H1 (cell line): ENCODE measurements at regions not wholly inside any gene's neighbourhood (a gene's known extent, or its start where the extent isn't known, plus 50 kb on each side); places are given as distances from the start of the nearest gene placed in this dataset.
A peak's percentile ranks its signal among the peaks of the same experiment; 100 is the strongest.

Source experiments
- CTCF ChIA-PET: fragments of 300-600 bp; sonication (Branson Sonifier 250); formaldehyde crosslinking; loops from one replicate; lab custom pipeline; 2021; ENCODE audit not compliant: partially characterized antibody; lab: Charles Lee
- POLR2A ChIA-PET: fragments of 300-600 bp; sonication (Branson Sonifier 250); formaldehyde crosslinking; loops from one replicate; lab custom pipeline; 2021; ENCODE audit warnings: inconsistent platforms; ENCODE audit not compliant: partially characterized antibody; lab: Charles Lee
- DNase-seq, 2 experiments: peaks; one replicate each; pipeline versions ENCODE4 v3.0.0 to v3.0.0-alpha.2; 2010 to 2022; ENCODE audit warnings: low spot score in 2 of 2, low read depth in 1 of 2, mixed read lengths in 1 of 2
- FAIRE-seq: peaks from 2 replicates; lab custom pipeline; 2011; peaks lifted over from hg19 to GRCh38; lab: Jason Lieb, UNC
- H2AFZ ChIP-seq: 2 replicates; pipeline ENCODE4 v1.8.1; 2012; ENCODE audit warnings: low read length, inconsistent platforms
- H2AK5ac ChIP-seq: 2 replicates; pipeline ENCODE4 v1.6.1; 2013; ENCODE audit warnings: low read depth, low read length
- H2BK120ac ChIP-seq: replicated peaks from 2 replicates; pipeline ENCODE3; 2013; ENCODE audit warnings: low read depth, low read length, inconsistent platforms
- H2BK12ac ChIP-seq: 2 replicates; pipeline ENCODE4 v1.6.1; 2013; ENCODE audit warnings: low read depth, low read length
- H2BK15ac ChIP-seq: 2 replicates; pipeline ENCODE4 v1.6.1; 2013; ENCODE audit warnings: low read length
- H2BK20ac ChIP-seq: 2 replicates; pipeline ENCODE4 v1.6.1; 2013; ENCODE audit warnings: low read length
- H2BK5ac ChIP-seq: 2 replicates; pipeline ENCODE4 v1.6.1; 2013; ENCODE audit warnings: low read depth, low read length
- H3K14ac ChIP-seq: 2 replicates; pipeline ENCODE4 v1.6.1; 2013; ENCODE audit warnings: inconsistent platforms; ENCODE audit not compliant: insufficient read length
- H3K18ac ChIP-seq: 2 replicates; pipeline ENCODE4 v1.6.1; 2013; ENCODE audit warnings: low read length; ENCODE audit errors: extremely low read depth
- H3K23ac ChIP-seq: 2 replicates; pipeline ENCODE4 v1.6.1; 2013; ENCODE audit warnings: inconsistent platforms; ENCODE audit not compliant: insufficient read length
- H3K23me2 ChIP-seq: 2 replicates; pipeline ENCODE4 v1.6.1; 2013; ENCODE audit warnings: low read depth, low read length
- H3K27ac ChIP-seq: 2 replicates; pipeline ENCODE4 v1.6.1; 2011; ENCODE audit warnings: low read depth, low read length, inconsistent platforms
- H3K27me3 ChIP-seq, 4 experiments: replicated peaks in 1 of 4; 1 replicate in 1 of 4; 2 replicates in 3 of 4; pipeline versions ENCODE4 v1.6.1 to v1.8.1; 2011 to 2013; ENCODE audit warnings: low read length in 3 of 4, mild to moderate bottlenecking in 3 of 4, inconsistent platforms in 2 of 4, mixed read lengths in 2 of 4, moderate library complexity in 1 of 4; ENCODE audit not compliant: control insufficient read depth in 3 of 4, insufficient read depth in 3 of 4; ENCODE audit errors: extremely low read depth in 1 of 4
- H3K36me3 ChIP-seq, 4 experiments: 2 replicates each; pipeline versions ENCODE4 v1.6.1 to v1.8.1; 2011 to 2013; ENCODE audit warnings: mild to moderate bottlenecking in 4 of 4, low read length in 3 of 4, moderate library complexity in 2 of 4, control low read depth in 1 of 4, inconsistent platforms in 1 of 4; ENCODE audit not compliant: insufficient read depth in 4 of 4, control insufficient read depth in 2 of 4
- H3K4ac ChIP-seq: replicated peaks from 2 replicates; pipeline ENCODE3; 2013; ENCODE audit warnings: low read length, low read depth, mixed read lengths, inconsistent platforms; ENCODE audit not compliant: insufficient read length
- H3K4me1 ChIP-seq, 4 experiments: replicated peaks in 1 of 4; 1 replicate in 1 of 4; 2 replicates in 3 of 4; pipeline versions ENCODE4 v1.6.1 to v1.8.1; 2011 to 2013; ENCODE audit warnings: low read length in 3 of 4, inconsistent platforms in 2 of 4, mixed read lengths in 1 of 4; ENCODE audit not compliant: insufficient read depth in 4 of 4, control insufficient read depth in 3 of 4
- H3K4me2 ChIP-seq, 2 experiments: 2 replicates each; pipeline versions ENCODE4 v1.6.1 to v1.8.1; 2011 to 2013; ENCODE audit warnings: low read depth in 2 of 2, low read length in 2 of 2, control low read depth in 1 of 2, inconsistent platforms in 1 of 2, mild to moderate bottlenecking in 1 of 2; ENCODE audit not compliant: insufficient read depth in 1 of 2
- H3K4me3 ChIP-seq, 4 experiments: fragments of 200-600, 300-600 bp in 1 of 4; sonication (generic), shearing (Covaris generic), sonication (Bioruptor Twin) in 1 of 4; 2 replicates each; pipeline versions ENCODE4 v1.5.1 to v1.8.1; 2011 to 2016; ENCODE audit warnings: low read length in 4 of 4, low read depth in 3 of 4, control low read depth in 2 of 4, inconsistent platforms in 2 of 4, mild to moderate bottlenecking in 2 of 4, mixed read lengths in 1 of 4, moderate library complexity in 1 of 4; ENCODE audit not compliant: insufficient read depth in 2 of 4; ENCODE audit errors: extremely low read depth in 1 of 4
- H3K56ac ChIP-seq: replicated peaks from 2 replicates; pipeline ENCODE3; 2013; ENCODE audit warnings: low read depth, mild to moderate bottlenecking, mixed read lengths, low read length, inconsistent platforms; ENCODE audit not compliant: insufficient read length
- H3K79me1 ChIP-seq: 2 replicates; pipeline ENCODE4 v1.6.1; 2013; ENCODE audit warnings: low read depth, low read length, control low read depth
- H3K79me2 ChIP-seq, 2 experiments: 2 replicates each; pipeline versions ENCODE4 v1.6.1 to v1.8.1; 2012 to 2013; ENCODE audit warnings: low read length in 2 of 2, mild to moderate bottlenecking in 2 of 2, inconsistent platforms in 1 of 2; ENCODE audit not compliant: insufficient read depth in 2 of 2, control insufficient read depth in 1 of 2
- H3K9ac ChIP-seq, 4 experiments: replicated peaks in 1 of 4; 1 replicate in 1 of 4; 2 replicates in 3 of 4; pipeline versions ENCODE4 v1.6.1 to v1.8.1; 2011 to 2013; ENCODE audit warnings: low read depth in 3 of 4, low read length in 3 of 4, control low read depth in 2 of 4, mild to moderate bottlenecking in 2 of 4, moderate library complexity in 2 of 4, inconsistent platforms in 1 of 4; ENCODE audit errors: extremely low read depth in 1 of 4
- H3K9me3 ChIP-seq, 2 experiments: 2 replicates each; pipeline versions ENCODE4 v1.6.1 to v1.8.1; 2012 to 2013; ENCODE audit warnings: mild to moderate bottlenecking in 2 of 2, moderate library complexity in 2 of 2, control low read depth in 1 of 2, inconsistent platforms in 1 of 2, low read depth in 1 of 2, low read length in 1 of 2, mixed read lengths in 1 of 2; ENCODE audit not compliant: insufficient read depth in 2 of 2
- H4K20me1 ChIP-seq, 2 experiments: replicated peaks in 1 of 2; 2 replicates each; pipeline versions ENCODE3 to v1.8.1; 2011 to 2013; ENCODE audit warnings: inconsistent platforms in 2 of 2, low read length in 2 of 2, mild to moderate bottlenecking in 1 of 2; ENCODE audit not compliant: insufficient read depth in 2 of 2, control insufficient read depth in 1 of 2
- H4K5ac ChIP-seq: 2 replicates; pipeline ENCODE4 v1.6.1; 2013; ENCODE audit warnings: low read length, low read depth, mixed read lengths, inconsistent platforms; ENCODE audit not compliant: insufficient read length
- H4K8ac ChIP-seq: 2 replicates; pipeline ENCODE4 v1.8.0; 2013; ENCODE audit warnings: mild to moderate bottlenecking, moderate library complexity, low read length, inconsistent platforms; ENCODE audit not compliant: insufficient read depth; ENCODE audit errors: extremely low read depth
- H4K91ac ChIP-seq: replicated peaks from 2 replicates; pipeline ENCODE3; 2013; ENCODE audit warnings: low read length, mixed read lengths, inconsistent platforms; ENCODE audit not compliant: insufficient read length
- BACH1 ChIP-seq: IDR thresholded peaks from 2 replicates; pipeline ENCODE4 v1.6.1; 2012; ENCODE audit warnings: low read length, improper control_type of control experiment
- BCL11A ChIP-seq, 2 experiments: IDR thresholded peaks; one replicate each; pipeline ENCODE4 v1.6.1; 2011; ENCODE audit warnings: low read depth in 2 of 2, low read length in 2 of 2, mild to moderate bottlenecking in 2 of 2
- CREB1 ChIP-seq: IDR thresholded peaks from 2 replicates; pipeline ENCODE4 v1.6.1; 2012; ENCODE audit warnings: inconsistent platforms
- HDAC2 ChIP-seq, 2 experiments: fragments of 300-600 bp in 1 of 2; sonication (generic) in 1 of 2; IDR thresholded peaks; 2 replicates each; pipeline ENCODE4 v1.6.1; 2011 to 2012; ENCODE audit warnings: low read depth in 2 of 2, low read length in 2 of 2, mild to moderate bottlenecking in 2 of 2, moderate library complexity in 2 of 2, borderline replicate concordance in 1 of 2, inconsistent platforms in 1 of 2
- TEAD4 ChIP-seq: IDR thresholded peaks from 2 replicates; pipeline ENCODE4 v1.6.1; 2012; ENCODE audit warnings: low read depth, low read length, inconsistent platforms, mixed read lengths
- WGBS, 2 experiments: shearing (Covaris generic) in 1 of 2; methylation state at CpG; one replicate each; pipeline versions ENCODE4 v1.1.6 to v1.1.7; 2013 to 2015; ENCODE audit warnings: low lambda C conversion rate in 2 of 2, mixed read lengths in 2 of 2, inconsistent platforms in 1 of 2, low coverage in 1 of 2, missing lambda C conversion rate in 1 of 2; ENCODE audit not compliant: insufficient replicate concordance in 2 of 2, insufficient coverage in 1 of 2, insufficient read length in 1 of 2; ENCODE audit errors: extremely low coverage in 1 of 2, missing lambda C conversion rate in 1 of 2; 5-methylcytosine and 5-hydroxymethylcytosine counted together

DNA sequence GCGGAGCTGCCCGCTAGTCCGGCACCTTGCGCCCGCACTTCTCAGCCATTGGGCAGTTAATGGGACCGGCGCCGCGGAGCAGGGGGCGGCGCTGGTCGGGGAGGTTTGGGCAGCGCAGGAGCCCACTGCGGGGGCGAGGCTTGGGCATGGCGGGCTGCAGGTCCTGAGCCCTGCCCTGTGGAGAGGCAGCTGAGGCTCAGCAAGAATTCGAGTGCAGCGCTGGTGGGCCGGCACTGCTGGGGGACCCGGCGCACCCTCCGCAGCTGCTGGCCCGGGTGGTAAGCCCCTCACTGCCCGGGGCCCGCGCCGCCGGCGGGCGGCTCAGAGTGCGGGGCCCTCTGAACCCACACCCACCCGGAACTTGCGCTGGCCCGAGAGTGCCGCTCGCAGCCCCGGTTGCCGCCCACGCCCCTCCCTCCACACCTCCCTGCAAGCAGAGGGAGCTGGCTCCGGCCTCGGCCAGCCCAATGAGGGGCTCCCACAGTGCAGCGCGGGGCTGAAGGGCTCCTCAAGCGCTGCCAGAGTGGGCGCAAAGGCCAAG is 835.0 kb downstream of the TBL1XR1 start:
- no peak overlapping the region; a peak in 1 of 4 replicates for H3K4me2 ChIP-seq
- H2BK15ac ChIP-seq, result no peak overlapping the region
- H3K36me3 ChIP-seq, result no peaks in the 10 kb centered on the region; a peak in 1 of 8 replicates
- FAIRE-seq (no peak), DNase-seq (no peak)
- H2AFZ ChIP-seq, result no peak overlapping the region
- no peak overlapping the region for H3K4ac ChIP-seq
- H3K56ac ChIP-seq, result no peak overlapping the region
- TF ChIP-seq BCL11A (IDR thresholded peaks at IDR 0.05; ENCODE audit: low read depth in 2 of 2, low read length in 2 of 2) (no peak), HDAC2 (IDR thresholded peaks at IDR 0.05; ENCODE audit: borderline replicate concordance in 1 of 2, low read depth in 2 of 2, low read length in 2 of 2) (no peak), BACH1 (no peak), TEAD4 (no peak), CREB1 (no peak)
- peaks cover 0 to 1% of the 10 kb centered on the region in 2 experiments; a peak in 2 of 4 replicates for H3K79me2 ChIP-seq
- H3K27ac ChIP-seq, result no peak overlapping the region
- no peak overlapping the region for H2BK5ac ChIP-seq
- no peaks in the 10 kb centered on the region for H3K23me2 ChIP-seq
- no peak overlapping the region for H2BK120ac ChIP-seq
- H3K14ac ChIP-seq, result no peak overlapping the region
- no peaks in the 10 kb centered on the region for H3K27me3 ChIP-seq
- no peak overlapping the region for H3K9ac ChIP-seq
- H4K5ac ChIP-seq, result no peak overlapping the region
- H2BK20ac ChIP-seq, result no peak overlapping the region
- H4K8ac ChIP-seq, result peak overlapping the region; percentile 51; the same call in 1 of the 2 replicates
- 96% methylated on average over 42 of the region's 45 CpGs; no CpG with 5 or more reads in 1 of the 2 experiments for WGBS, 2 experiments
- H3K9me3 ChIP-seq, result no peaks in the 10 kb centered on the region; a peak in 1 of 4 replicates
- H2AK5ac ChIP-seq, result no peak overlapping the region
- H3K79me1 ChIP-seq, result no peaks in the 10 kb centered on the region
- peaks cover 0 to 2% of the 10 kb centered on the region in 2 experiments for H4K20me1 ChIP-seq
- no peak overlapping the region for H3K18ac ChIP-seq
- ChIA-PET CTCF (interaction anchor here (1.0 kb wide), 1 partner anchor 12 kb away, joined by 3 read pairs; no protein-coding TSS in a partner anchor), POLR2A (interaction anchor here (0.9 to 1.4 kb wide), 3 partner anchors 9 to 20 kb away, joined by 3 to 4 read pairs (median 3); no protein-coding TSS in a partner anchor)
- no peak overlapping the region for H2BK12ac ChIP-seq
- no peaks in the 10 kb centered on the region for H3K4me1 ChIP-seq
- no peak overlapping the region for H4K91ac ChIP-seq
- peak overlapping the region in 1 of 4 experiments; percentile 28; a peak in 1 of 8 replicates for H3K4me3 ChIP-seq
- no peak overlapping the region for H3K23ac ChIP-seq
